ENCODE measurements at regions not wholly inside any gene's neighbourhood (a gene's known extent, or its start where the extent isn't known, plus 50 kb on each side); places are given as distances from the start of the nearest gene placed in this dataset.

GRCh38 chr18:1530650-1531049, 626.0 kb downstream of the ADCYAP1 start:
- ATAC-seq (ENCODE audit: poor library complexity) (no peak), DNase-seq (no peak)
- Histone ChIP-seq H3K4me1 (ENCODE audit: insufficient read depth, low read length) (no peaks in the 10 kb centered on the region), H3K4me3 (ENCODE audit: low read length) (no peak overlapping the region), H3K9me3 (ENCODE audit: control insufficient read depth in 1 of 2, insufficient read depth in 1 of 2, low read length in 2 of 2) (peaks cover 0 to 3% of the 10 kb centered on the region in 2 experiments), H3K27ac (ENCODE audit: low read depth in 1 of 2, low read length in 2 of 2) (no peak overlapping the region), H3K36me3 (ENCODE audit: insufficient read depth, low read length) (no peaks in the 10 kb centered on the region), H3K27me3 (ENCODE audit: control insufficient read depth in 1 of 2, insufficient read depth in 2 of 2, low read length in 2 of 2) (no peaks in the 10 kb centered on the region)
- no peaks in the 10 kb centered on the region for H3K27me3 Mint-ChIP-seq
- H3K36me3 Mint-ChIP-seq (ENCODE audit: low read depth) = no peaks in the 10 kb centered on the region
- no peaks in the 10 kb centered on the region for H3K4me1 Mint-ChIP-seq (ENCODE audit: low read depth)
- intact Hi-C loops (cut with DNase I, micrococcal nuclease) = no loop called here
- ChIA-PET POLR2A (no interaction called here), CTCF (no interaction called here)
- no peak for TF ChIP-seq CTCF (IDR thresholded peaks at IDR 0.05)
- H3K4me3 Mint-ChIP-seq = no peak overlapping the region
- H3K27ac Mint-ChIP-seq = no peak overlapping the region
- H3K9me3 Mint-ChIP-seq = peaks cover 3% of the 10 kb centered on the region

GRCh38 chr18:1539276-1539675, 634.6 kb downstream of the ADCYAP1 start:
- ChIA-PET POLR2A (no interaction called here), CTCF (no interaction called here)
- Mint-ChIP-seq H3K4me1 (ENCODE audit: low read depth) (no peaks in the 10 kb centered on the region), H3K9me3 (no peaks in the 10 kb centered on the region), H3K4me3 (no peak overlapping the region), H3K27ac (no peak overlapping the region), H3K27me3 (no peaks in the 10 kb centered on the region), H3K36me3 (ENCODE audit: low read depth) (no peaks in the 10 kb centered on the region)
- Histone ChIP-seq H3K9me3 (ENCODE audit: control insufficient read depth in 1 of 2, insufficient read depth in 1 of 2, low read length in 2 of 2) (peaks cover 0 to 4% of the 10 kb centered on the region in 2 experiments), H3K4me3 (ENCODE audit: low read length) (no peak overlapping the region), H3K27ac (ENCODE audit: low read depth in 1 of 2, low read length in 2 of 2) (no peak overlapping the region), H3K27me3 (ENCODE audit: control insufficient read depth in 1 of 2, insufficient read depth in 2 of 2, low read length in 2 of 2) (no peaks in the 10 kb centered on the region), H3K4me1 (ENCODE audit: insufficient read depth, low read length) (no peaks in the 10 kb centered on the region), H3K36me3 (ENCODE audit: insufficient read depth, low read length) (no peaks in the 10 kb centered on the region)
- DNase-seq (no peak), ATAC-seq (ENCODE audit: poor library complexity) (no peak)
- TF ChIP-seq CTCF (IDR thresholded peaks at IDR 0.05) = no peak
- intact Hi-C loops (cut with DNase I, micrococcal nuclease) = no loop called here

GRCh38 chr18:1541478-1541877, 636.8 kb downstream of the ADCYAP1 start:
- Mint-ChIP-seq H3K36me3 (ENCODE audit: low read depth) (no peaks in the 10 kb centered on the region), H3K9me3 (no peaks in the 10 kb centered on the region), H3K27me3 (no peaks in the 10 kb centered on the region), H3K4me1 (ENCODE audit: low read depth) (no peaks in the 10 kb centered on the region), H3K4me3 (no peak overlapping the region), H3K27ac (no peak overlapping the region)
- no peaks in the 10 kb centered on the region for H3K4me1 ChIP-seq (ENCODE audit: insufficient read depth, low read length)
- no peaks in the 10 kb centered on the region for H3K27me3 ChIP-seq (ENCODE audit: control insufficient read depth in 1 of 2, insufficient read depth in 2 of 2, low read length in 2 of 2)
- ATAC-seq (ENCODE audit: poor library complexity) = no peak
- no peak for DNase-seq
- no peaks in the 10 kb centered on the region for H3K36me3 ChIP-seq (ENCODE audit: insufficient read depth, low read length)
- ChIA-PET POLR2A (no interaction called here), CTCF (no interaction called here)
- no peak overlapping the region for H3K4me3 ChIP-seq (ENCODE audit: low read length)
- intact Hi-C loops (cut with DNase I, micrococcal nuclease) = no loop called here
- no peak overlapping the region for H3K27ac ChIP-seq (ENCODE audit: low read depth in 1 of 2, low read length in 2 of 2)
- no peak for TF ChIP-seq CTCF (IDR thresholded peaks at IDR 0.05)
- peaks cover 0 to 4% of the 10 kb centered on the region in 2 experiments for H3K9me3 ChIP-seq (ENCODE audit: control insufficient read depth in 1 of 2, insufficient read depth in 1 of 2, low read length in 2 of 2)
